Gastroesophageal sphincter (tissue), 4 donors: ENCODE measurements at regions not wholly inside any gene's neighbourhood (a gene's known extent, or its start where the extent isn't known, plus 50 kb on each side); places are given as distances from the start of the nearest gene placed in this dataset.

Source experiments
- ATAC-seq: fragments of 150-250 bp; one replicate; pipeline ENCODE4 v1.9.1; 2016; ENCODE audit warnings: mild to moderate bottlenecking, moderate library complexity
- H3K27ac ChIP-seq, 4 donors: fragments of 200-600 bp; sonication (generic) in 3 of 4; 1 replicate in 3 of 4; 2 replicates in 1 of 4; pipeline ENCODE4 v1.5.1; 2016 to 2019
- H3K27me3 ChIP-seq: fragments of 200-600 bp; sonication (generic); one replicate; pipeline ENCODE4 v1.5.1; 2019
- H3K36me3 ChIP-seq, 2 donors: fragments of 200-600 bp; sonication (generic); one replicate each; pipeline ENCODE4 v1.5.1; 2019; ENCODE audit warnings: control low read depth in 1 of 2
- H3K4me1 ChIP-seq, 3 donors: fragments of 200-600 bp; sonication (generic); 1 replicate in 2 of 3; 2 replicates in 1 of 3; pipeline ENCODE4 v1.5.1; 2016 to 2019; ENCODE audit warnings: control low read depth in 2 of 3
- H3K4me3 ChIP-seq, 2 donors: fragments of 200-600 bp; sonication (generic); one replicate each; pipeline ENCODE4 v1.5.1; 2019; ENCODE audit warnings: mild to moderate bottlenecking in 1 of 2, moderate library complexity in 1 of 2
- H3K9me3 ChIP-seq, 3 donors: fragments of 200-600 bp; sonication (generic); one replicate each; pipeline ENCODE4 v1.5.1; 2017 to 2019; ENCODE audit warnings: control low read depth in 2 of 3
- EP300 ChIP-seq: sonication (generic); formaldehyde crosslinking; IDR thresholded peaks from one replicate; pipeline ENCODE4 v1.6.1; 2017; ENCODE audit warnings: antibody characterized with exemption, mild to moderate bottlenecking
- POLR2A ChIP-seq, 2 donors: fragments of 450-650 bp; IDR thresholded peaks; one replicate each; pipeline ENCODE4 v1.6.1; 2017; ENCODE audit warnings: antibody characterized with exemption in 2 of 2, mild to moderate bottlenecking in 2 of 2, moderate library complexity in 1 of 2
- POLR2AphosphoS5 ChIP-seq: sonication (generic); formaldehyde crosslinking; IDR thresholded peaks from one replicate; pipeline ENCODE4 v1.6.1; 2017; ENCODE audit warnings: antibody characterized with exemption
- WGBS, 2 donors: methylation state at CpG; one replicate each; pipeline ENCODE4 v1.1.5; 2018; ENCODE audit warnings: low coverage in 1 of 2; 5-methylcytosine and 5-hydroxymethylcytosine counted together
- TF ChIP-seq, protein P1 (sequence below), 4 experiments: fragments of 200-600 bp in 2 of 4; fragments of 450-650 bp in 2 of 4; sonication (generic) in 1 of 4; IDR thresholded peaks; one replicate each; pipeline ENCODE4 v1.5.1; 2017 to 2019; ENCODE audit warnings: antibody characterized with exemption in 4 of 4, mild to moderate bottlenecking in 2 of 4, moderate library complexity in 2 of 4

DNA sequence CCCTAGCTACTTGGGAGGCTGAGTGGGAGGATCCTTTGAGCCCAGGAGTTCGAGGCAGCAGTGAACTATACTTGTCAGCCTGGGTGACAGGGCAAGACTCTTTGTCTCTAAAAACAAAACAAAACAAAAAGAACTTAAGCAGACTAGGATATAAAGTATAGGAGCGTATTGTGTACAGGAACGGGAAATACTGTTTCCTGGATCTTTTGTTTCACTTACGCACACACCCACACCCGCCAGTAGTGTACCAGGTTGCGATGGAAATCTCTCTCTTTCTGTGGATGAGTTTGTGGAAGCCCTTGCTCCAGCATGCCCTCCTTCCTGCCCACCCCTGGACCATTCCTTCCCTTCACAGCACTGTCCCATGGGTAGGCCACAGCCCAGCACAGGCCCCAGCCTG, 136.3 kb downstream of the RPIA start:
- no peak overlapping the region for H3K4me3 ChIP-seq
- no peaks in the 10 kb centered on the region for H3K36me3 ChIP-seq
- peak; percentile 23 for ATAC-seq
- TF ChIP-seq EP300 (no peak), POLR2A (IDR thresholded peaks at IDR 0.05) (no peak), POLR2AphosphoS5 (no peak)
- TF ChIP-seq, protein P1, sequence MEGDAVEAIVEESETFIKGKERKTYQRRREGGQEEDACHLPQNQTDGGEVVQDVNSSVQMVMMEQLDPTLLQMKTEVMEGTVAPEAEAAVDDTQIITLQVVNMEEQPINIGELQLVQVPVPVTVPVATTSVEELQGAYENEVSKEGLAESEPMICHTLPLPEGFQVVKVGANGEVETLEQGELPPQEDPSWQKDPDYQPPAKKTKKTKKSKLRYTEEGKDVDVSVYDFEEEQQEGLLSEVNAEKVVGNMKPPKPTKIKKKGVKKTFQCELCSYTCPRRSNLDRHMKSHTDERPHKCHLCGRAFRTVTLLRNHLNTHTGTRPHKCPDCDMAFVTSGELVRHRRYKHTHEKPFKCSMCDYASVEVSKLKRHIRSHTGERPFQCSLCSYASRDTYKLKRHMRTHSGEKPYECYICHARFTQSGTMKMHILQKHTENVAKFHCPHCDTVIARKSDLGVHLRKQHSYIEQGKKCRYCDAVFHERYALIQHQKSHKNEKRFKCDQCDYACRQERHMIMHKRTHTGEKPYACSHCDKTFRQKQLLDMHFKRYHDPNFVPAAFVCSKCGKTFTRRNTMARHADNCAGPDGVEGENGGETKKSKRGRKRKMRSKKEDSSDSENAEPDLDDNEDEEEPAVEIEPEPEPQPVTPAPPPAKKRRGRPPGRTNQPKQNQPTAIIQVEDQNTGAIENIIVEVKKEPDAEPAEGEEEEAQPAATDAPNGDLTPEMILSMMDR (IDR thresholded peaks at IDR 0.05): no peak
- no peaks in the 10 kb centered on the region for H3K4me1 ChIP-seq
- 75 to 81% methylated on average over 6 of the region's 6 CpGs for WGBS, 2 donors
- H3K27me3 ChIP-seq: peaks cover 25% of the 10 kb centered on the region
- H3K9me3 ChIP-seq: no peaks in the 10 kb centered on the region
- peak overlapping the region in 3 of 4 donors; percentile 35 to 70 (median 40) for H3K27ac ChIP-seq

GRCh38 chr2:88828397-88829137, 137.1 kb downstream of the RPIA start:
- H3K27ac ChIP-seq: peak overlapping the region in 3 of 4 donors; percentile 35 to 70 (median 40)
- WGBS, 2 donors: 38 to 57% methylated on average over 4 to 6 of the region's 13 CpGs
- no peak for TF ChIP-seq EP300
- TF ChIP-seq, protein P1 (IDR thresholded peaks at IDR 0.05): no peak

DNA sequence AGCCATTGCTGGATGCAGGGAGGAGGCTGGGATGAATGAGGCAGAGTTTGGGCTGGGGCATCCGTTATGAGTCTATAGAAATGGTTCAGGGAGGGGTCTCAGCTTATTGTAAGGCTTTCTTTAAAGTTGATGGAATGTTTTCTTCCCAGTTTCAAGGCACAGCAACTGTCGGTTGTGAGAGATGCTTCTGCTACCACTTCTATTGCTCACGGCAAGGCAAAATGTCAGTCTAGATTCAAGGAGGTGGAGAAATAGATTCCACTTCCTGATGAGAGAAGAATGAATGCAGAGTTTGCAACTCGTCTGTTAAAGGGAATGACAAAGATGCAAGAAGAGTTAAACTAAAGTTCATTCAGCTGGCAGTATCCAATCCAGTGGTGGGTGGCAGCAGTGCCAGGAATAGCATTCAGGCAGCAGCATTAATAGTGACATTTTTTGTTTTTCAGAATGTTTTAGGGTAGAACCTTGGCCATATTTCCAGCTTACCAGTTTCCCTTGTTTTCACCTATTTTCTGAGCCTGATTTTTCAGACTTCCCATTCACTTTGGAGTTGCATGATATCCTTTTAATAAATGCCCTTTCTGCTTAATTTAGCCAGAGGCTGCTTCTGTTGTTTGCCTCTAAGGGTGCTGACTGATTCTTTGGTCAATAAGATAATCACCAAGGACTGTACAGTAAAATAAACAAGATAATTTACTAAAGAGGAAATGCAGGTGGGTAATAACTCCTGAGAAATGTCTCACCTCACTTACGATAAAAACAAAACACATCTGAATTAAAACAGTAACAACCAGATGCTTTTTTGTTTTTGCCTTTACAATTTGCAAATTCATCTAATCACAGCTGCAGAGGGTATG, 138.4 kb downstream of the RPIA start:
- Histone ChIP-seq H3K4me1 (no peaks in the 10 kb centered on the region), H3K36me3 (no peaks in the 10 kb centered on the region), H3K27ac (peak overlapping the region in 1 of 4 donors; percentile 31), H3K4me3 (no peak overlapping the region), H3K9me3 (no peaks in the 10 kb centered on the region), H3K27me3 (peaks cover 25% of the 10 kb centered on the region)
- ATAC-seq: no peak
- WGBS, 2 donors: 39 to 41% methylated on average over 3 to 5 of the region's 5 CpGs
- no peak for TF ChIP-seq POLR2AphosphoS5
- TF ChIP-seq, protein P1 (IDR thresholded peaks at IDR 0.05): no peak

More at GRCh38 chr2:88828397-88829137, 137.1 kb downstream of the RPIA start:
- peak; percentile 25 for ATAC-seq
- H3K4me3 ChIP-seq: no peak overlapping the region
- H3K9me3 ChIP-seq: no peaks in the 10 kb centered on the region
- no peaks in the 10 kb centered on the region for H3K4me1 ChIP-seq
- H3K36me3 ChIP-seq: no peaks in the 10 kb centered on the region
- H3K27me3 ChIP-seq: peaks cover 25% of the 10 kb centered on the region

DNA sequence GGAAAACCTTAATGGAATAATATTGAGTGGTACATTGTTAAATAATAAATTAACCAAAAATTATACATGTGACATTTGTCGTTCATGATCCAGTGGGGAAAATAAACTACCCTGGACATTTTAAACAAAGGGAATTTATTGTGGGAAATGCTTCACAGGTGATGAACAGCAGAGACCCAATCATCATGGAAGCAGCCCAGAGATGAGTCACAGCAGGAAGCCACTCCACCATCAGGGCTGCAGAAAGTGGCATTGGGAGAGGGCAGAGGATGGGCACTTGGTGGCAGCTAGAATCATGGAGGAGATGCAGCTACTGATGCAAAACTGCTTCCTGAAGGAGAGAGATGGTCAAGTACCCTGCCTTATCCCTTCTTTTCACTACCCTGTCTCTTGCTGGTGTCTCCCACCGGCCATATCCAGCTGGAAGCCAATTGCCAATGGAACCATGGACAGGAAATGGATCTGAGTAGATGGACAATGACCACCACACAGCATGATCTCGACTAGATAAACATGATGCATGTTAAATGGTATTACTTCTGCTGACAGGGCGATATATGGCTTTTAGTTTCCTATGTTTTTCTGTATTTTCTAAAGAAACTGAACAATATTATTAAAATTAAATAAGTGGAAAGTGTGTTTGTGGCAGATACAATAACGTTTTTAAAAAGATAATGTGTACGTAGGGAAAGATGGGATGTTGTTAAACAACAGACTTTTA, 139.8 kb downstream of the RPIA start:
- TF ChIP-seq, protein P1 (IDR thresholded peaks at IDR 0.05): no peak
- TF ChIP-seq POLR2A (IDR thresholded peaks at IDR 0.05) (no peak), EP300 (no peak), POLR2AphosphoS5 (no peak)
- 39 to 50% methylated on average over 5 to 6 of the region's 6 CpGs for WGBS, 2 donors
- no peak for ATAC-seq
- Histone ChIP-seq H3K4me1 (no peaks in the 10 kb centered on the region), H3K27ac (no peak overlapping the region), H3K9me3 (no peaks in the 10 kb centered on the region), H3K27me3 (peaks cover 25% of the 10 kb centered on the region), H3K36me3 (no peaks in the 10 kb centered on the region), H3K4me3 (no peak overlapping the region)
